HG03442 (cell line): ENCODE measurements at regions not wholly inside any gene's neighbourhood (a gene's known extent, or its start where the extent isn't known, plus 50 kb on each side); places are given as distances from the start of the nearest gene placed in this dataset.

Experiments used
- ATAC-seq: cut with Tn5 transposase; IDR thresholded peaks from one replicate; pipeline ENCODE4 v1.9.1; 2021; ENCODE audit warnings: mild to moderate bottlenecking, moderate library complexity; ENCODE audit not compliant: unreplicated experiment

DNA sequence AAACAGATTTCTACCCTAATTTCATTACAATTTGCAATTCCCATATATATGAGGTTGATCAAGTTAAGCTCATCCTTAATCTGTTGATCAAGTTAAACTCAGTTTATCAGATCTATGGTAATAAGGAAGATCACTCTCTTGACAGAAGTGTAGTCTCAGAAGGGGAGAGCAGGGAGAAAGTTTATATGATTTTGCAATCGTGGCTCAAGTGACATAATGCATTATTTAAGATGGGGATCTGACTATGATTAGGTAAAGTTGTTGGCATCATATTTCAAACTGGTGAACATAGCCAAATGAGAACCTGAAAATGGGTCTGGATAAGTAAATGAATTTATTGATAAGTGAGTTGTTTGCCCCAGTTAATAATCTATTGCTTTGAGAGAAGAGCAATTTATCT lies 995.3 kb downstream of the OTOL1 start:
- no peak for ATAC-seq

DNA sequence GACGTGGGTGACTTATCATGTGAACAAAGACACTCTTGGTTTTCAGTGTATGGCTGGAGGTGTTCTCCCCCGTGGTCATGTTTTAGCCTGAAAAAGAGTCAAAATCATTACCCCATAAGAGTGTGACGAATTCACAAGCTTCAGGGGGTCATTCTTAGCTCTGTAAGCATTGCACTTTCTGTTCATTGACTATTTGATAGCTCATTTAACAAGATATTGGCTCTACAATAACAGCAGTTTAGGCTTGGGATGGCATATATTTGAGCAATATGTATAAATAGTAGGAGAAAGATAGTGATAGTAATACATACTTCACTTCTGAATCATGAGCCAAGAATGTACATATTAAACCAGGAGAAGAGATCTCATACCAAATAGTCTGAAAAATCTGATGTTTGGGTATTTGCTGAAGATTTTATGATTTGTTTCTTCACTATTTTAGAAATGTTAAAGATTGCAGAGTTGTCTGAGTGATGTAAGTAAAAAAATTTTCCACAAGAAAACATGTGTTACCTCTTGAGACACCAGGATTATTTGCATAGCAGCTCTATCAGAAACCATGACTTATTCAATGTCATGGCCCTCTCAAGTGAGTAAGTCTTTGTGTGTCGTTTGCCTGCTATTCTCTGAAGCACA lies 996.0 kb downstream of the OTOL1 start:
- ATAC-seq: no peak

DNA sequence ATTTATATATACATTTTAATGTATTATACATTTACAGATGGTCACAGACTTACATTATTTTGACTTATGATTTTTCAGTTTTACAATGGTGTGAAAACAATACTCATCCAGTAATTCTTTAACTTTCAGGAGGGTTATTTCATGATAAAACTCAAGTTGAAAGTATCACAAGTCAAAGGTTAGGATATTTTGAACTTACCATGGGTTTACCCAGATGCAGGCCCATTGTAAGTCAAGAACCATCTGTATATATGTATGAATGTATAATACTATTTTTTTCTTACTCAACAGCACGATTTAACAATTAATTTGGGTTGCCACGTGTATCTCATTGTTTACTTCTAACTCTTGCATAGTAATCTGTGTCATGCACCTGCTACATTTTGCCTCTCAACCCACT lies 1002.0 kb downstream of the OTOL1 start:
- ATAC-seq: no peak

DNA sequence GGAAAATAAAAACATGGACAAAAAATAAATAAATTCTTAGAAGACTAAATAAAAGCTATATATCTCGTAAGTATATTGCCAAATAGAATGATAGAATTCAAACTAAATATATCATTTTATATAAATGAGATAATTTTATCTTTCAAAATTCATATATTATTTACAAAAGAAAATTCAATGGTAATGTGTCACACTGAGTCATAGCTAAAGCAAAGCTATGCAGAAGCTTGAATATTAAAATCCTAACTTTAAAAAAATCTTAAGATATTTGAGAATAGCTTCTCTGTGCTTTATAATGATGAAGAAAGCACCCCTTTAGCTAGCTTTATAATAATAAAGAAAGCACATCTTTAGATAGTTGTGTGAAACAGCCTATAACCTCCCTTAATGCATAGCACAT lies 1010.8 kb downstream of the OTOL1 start:
- no peak for ATAC-seq

DNA sequence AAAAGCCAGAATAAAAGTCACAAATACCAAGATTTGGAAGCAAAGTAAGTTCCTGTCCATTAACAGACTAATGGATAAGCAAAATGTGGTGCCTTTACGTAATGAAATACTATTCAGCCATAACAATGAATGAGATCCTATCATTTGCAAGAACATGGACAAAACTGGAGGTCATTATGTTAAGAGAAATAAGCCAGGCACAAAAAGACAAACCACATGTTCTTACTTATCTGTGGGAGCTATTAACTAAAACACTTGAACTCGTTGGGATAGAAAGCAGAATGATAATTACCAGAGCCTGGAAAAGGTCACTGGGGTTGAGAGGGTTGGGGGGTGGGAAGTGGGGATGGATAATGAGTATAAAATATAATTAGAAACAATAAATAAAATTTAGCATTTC lies 1015.9 kb downstream of the OTOL1 start:
- no peak for ATAC-seq

DNA sequence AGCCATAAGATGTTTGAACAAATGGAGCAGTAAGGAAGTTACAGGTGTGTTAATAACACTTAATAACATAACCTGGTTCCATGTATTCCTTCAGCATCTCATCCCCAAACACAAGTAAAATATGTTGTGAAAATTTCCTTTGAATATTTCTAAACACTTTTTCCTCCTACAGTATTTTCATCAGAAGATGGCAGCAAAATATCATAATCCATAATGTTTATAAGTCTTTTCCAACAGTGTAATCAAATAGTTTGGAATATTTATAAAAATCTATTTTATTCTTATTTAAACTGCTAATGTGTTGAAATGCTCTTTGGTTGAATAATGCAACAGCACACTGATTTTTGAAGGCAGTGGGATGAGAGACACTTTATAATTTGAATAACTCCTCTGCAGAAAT lies 1020.5 kb downstream of the OTOL1 start:
- ATAC-seq: no peak

DNA sequence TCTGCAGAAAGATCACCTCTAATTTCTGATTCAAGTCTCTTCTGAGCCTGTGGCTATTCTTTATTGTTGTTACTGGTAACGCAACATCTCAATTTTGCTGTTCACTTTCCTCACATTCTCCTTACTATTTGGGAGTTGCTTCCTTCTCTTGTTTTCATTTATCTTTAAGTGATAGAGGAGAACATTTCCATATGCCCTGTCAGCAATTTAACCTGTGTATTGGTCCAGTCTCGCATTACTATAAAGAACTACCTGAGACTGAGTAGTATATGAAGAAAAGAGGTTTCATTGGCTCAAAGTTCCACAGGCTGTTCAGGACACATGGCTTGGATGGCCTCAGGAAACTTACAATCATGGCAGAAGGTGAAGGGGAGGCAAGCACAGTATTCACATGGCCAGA lies 1025.1 kb downstream of the OTOL1 start:
- no peak for ATAC-seq

DNA sequence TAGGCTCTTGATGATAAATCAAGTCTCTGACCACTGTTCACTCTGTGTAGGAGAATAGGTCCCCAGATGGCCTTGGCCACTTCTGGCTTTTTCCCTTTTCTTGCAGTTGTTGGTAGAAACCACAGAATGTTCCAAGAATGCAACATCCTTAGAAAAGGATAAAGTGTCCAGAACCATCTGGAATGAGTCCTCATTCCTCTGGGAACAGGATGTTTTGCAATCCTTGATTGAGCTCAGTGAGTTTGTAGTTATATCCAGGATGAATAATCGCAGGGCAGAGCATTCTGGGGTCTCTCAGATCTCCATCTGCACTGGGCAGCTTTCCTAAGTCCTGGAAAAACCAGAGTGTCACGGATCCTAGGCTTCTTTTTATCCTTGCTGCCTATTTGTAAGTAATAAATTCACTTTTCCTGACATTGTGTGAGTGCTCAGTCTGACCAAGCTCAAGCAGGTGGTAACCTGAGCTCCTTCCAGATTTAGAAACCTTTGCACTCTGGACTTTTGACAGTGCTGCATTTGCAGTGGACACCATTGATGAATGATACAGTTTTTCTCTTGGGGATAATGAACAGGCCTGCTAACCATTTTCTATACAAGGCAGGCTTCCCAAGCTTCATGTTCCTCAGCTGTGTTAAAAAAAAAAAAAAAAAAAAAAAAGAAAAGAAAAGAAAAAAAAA lies 1028.6 kb downstream of the OTOL1 start:
- no peak for ATAC-seq

DNA sequence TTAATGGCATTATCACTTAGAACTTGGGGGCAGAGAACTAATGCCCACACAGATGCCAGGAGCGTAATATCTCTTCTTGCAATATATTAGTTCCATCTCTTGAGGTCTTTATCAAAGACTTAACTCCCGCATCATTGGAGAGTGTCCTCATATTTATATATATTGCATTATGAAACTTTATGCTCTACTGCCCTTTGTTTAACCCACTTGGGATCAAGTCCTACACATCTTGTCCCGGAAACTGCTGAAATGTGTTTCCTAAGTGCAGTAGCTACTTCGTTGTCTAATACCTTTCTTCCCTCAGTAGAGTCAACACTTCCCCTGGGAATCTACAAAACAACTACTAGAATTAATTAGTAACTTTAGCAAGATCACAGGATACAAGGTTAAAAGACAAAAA lies 1029.2 kb downstream of the OTOL1 start:
- ATAC-seq: no peak

DNA sequence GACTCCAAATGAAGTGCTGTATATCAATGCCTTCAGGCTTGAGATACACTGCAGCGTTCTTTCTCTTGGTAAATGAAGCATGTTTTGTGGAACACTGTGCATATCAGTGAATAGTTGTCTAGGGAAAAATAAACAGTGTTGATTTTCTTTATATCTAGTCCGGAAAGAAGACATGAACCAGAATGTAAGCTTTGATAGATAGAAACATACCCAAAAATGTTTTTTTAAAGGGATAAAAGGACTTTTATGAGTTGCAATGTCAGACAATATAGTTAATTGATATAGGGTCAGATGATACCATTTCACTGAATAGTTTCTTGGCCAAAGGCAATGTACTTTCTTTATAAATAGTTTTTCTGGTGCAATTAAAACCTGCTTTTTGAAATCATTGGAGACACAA lies 1037.8 kb downstream of the OTOL1 start:
- no peak for ATAC-seq

DNA sequence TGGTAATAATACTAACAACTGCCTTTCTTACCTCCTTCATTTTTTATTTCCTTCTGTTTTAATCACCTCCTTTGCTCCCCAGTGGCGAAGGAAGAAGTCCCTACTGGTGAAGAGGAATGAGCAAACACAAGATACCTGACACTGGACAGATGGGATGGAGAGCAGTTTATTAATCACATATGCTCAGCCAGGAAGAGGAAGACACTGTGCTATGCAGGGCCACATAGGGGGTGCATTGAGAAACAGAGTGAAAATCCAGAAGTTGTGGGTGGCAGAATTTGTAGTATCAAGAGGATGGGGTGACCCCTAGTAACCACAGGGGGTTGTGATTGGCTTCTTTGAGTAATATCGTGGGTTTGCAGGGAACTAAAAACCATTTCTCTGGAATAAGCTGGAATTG lies 1041.9 kb downstream of the OTOL1 start:
- no peak for ATAC-seq

DNA sequence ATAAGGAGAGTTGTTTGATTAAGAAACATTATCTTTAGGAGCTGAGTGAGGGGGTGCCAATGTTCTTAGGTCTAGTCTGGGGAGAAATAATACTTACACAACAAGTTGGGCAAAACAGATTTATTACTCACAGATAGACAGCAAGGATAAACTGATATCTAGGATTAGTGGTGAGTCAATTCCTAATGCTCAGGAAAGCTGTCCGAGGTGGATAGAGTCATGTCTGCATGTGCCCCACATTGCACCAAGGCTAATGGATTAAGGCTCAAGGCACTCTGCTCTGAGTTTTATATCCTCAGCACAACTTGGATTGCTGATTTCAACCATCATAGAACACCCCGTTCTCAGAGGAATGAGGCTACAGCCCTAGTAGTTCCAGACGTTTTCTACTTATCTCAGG lies 1042.3 kb downstream of the OTOL1 start:
- no peak for ATAC-seq

DNA sequence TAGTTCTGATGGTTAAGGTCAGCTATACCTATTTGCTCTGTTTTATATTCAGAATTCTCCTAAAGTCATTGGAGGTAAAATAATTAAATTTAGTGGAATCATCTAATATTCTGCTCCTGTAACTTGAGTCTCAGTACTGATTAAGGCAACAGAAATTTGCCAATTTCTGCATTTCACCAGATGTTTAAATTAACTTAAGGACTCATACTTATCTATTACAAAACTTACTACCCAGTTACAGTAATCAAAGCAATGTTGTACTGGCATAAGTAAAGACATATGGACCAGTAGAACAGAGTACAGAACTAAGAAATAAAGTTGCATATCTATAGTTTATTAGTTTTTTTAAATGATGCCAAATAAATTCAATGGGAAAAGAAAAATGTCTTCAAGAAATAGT lies 1043.8 kb downstream of the OTOL1 start:
- no peak for ATAC-seq

DNA sequence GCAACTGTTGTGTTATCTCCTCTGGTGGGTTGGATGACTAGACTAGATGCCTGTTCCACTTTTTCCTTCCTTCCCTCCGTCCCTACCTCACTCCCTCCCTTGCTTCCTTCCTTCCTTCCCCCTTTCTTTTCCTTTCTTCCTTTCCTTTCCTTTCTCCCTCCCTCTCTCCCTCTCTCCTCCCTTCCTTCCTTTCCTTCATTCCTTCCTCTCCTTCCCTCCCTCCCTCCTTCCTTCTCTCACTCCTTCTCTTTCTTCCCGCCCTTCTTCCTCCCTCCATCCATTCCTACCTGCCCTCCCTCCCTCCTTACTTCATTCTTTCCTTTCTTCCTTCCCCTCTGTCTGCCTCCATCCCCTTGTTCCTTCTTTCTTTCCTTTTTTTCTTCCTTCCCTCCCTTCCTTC lies 1045.3 kb downstream of the OTOL1 start:
- ATAC-seq: no peak

DNA sequence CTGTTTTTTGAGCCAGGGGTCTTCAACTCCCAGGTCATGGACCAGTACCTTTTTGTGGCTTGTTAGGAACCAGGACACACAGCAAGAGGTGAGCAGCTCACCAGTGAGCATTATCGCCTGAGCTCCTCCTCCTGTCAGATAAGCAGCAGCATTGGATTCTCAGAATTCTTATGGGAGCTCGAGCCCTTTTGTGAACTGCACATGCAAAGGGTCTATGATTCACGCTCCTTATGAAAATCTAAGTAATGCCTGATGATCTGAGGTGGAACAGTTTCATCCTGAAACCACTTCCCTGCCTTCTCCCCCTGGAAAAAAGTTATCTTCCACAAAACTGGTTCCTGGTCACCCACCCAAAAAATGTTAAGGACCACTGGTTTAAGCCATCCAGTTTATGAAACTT lies 1047.6 kb downstream of the OTOL1 start:
- no peak for ATAC-seq

DNA sequence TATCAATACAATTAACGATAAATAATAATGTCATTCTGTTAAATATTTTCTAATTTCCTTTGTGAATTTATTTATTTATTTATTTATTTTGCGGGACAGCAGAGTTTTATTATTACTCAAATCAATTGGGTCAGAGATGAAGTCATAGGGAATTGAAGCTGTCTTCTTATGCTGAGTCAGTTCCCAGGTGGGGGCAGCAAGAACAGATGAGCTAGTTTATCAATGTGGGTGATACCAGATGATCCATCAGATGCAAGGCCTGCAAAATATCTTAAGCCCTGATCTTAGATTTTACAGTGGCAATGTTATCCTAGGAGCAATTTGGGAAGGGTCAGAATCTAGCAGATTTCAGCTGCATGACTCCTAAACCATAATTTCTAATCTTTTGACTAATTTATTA lies 1050.3 kb downstream of the OTOL1 start:
- ATAC-seq: no peak

DNA sequence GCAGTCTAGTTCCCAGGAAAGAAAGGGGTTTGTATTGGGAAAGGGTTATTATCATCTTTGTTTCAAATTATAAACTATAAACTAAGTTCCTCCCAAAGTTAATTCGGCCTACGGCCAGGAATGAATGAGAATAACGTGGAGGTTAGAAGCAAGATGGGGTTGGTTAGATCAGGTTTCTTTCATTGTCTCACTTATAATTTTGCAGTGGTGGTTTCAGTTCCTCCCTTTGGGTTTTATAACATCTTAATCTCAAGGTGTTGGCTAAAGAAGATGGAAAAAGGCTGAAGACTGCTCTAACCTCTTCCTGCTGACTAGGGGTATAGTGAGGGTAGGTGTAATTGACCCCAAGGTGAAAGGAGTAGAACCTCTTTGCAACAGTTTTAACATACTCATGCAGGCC lies 1050.7 kb downstream of the OTOL1 start:
- no peak for ATAC-seq

DNA sequence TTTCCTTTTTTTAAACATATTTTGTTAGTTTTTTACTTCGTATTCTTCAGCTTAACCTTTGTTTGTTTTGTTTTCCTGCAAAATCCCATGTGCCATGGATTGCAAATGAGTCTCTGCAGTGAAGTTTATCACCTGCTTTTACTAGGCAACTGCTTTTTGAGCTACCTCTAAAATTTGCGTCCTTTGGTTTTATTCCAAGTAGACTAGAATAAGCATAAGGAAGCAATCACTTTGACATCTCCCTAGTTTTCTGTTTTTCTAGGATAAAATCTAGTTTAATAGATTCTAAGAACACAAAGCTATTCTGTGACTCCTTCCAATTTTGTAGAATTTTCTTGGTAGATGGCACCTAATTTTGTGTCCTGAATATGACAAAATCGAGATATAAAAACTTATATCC lies 1059.2 kb downstream of the OTOL1 start:
- no peak for ATAC-seq

DNA sequence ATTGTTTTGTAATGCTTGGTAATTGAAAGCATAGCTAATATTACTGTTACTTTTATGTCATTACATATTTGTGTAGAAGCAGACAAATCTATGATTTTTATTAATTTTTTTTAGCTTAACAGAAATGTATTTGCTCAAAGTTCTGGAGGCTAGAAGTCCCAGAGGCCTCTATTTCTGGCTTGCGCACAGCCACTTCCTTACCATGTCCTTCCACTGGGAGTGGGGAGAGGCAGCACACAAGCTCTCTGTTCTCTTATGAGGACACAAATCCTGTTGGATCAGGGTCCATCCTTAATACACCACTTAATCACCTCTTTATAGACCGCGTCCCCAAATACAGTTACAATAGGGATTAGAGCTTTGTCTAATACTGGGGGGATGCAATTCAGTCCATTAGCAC lies 1061.4 kb downstream of the OTOL1 start:
- no peak for ATAC-seq

DNA sequence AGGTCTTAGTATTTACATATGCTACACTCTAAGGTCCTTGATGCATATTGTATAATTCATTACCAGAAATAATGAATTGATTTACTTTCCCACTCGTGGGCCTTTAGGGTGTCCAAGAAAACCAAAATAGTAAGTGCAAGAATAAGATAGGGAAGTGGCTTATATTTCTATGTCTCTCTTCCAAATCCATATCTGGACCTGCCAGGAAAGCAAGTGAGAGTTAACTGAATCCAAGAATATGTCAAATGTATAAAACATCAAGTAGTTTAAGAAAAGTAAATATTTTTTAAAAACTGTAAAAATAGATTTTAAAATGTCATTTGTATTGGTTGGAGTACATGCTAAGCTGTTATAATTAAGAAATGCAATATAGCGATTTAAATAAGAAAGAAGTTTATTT lies 1072.1 kb downstream of the OTOL1 start:
- no peak for ATAC-seq

DNA sequence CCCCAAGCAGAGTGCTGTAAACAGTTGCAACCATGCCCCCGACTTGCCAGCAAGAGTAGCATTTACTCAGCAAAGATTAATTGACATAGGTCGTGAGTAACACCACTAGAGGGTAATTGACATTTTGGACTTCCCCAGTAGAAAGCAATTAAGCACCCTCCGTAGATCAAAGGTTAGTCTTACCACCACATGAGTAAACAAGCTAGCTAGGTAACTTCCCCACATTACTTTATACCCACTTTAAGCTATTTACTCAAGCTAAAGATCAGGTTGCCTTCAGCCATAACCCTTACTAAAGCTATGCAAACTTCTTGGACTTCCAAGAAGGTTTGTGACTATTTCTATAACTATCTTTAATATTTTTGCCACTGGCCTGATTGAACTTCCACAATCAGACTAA lies 1072.7 kb downstream of the OTOL1 start:
- ATAC-seq: no peak

DNA sequence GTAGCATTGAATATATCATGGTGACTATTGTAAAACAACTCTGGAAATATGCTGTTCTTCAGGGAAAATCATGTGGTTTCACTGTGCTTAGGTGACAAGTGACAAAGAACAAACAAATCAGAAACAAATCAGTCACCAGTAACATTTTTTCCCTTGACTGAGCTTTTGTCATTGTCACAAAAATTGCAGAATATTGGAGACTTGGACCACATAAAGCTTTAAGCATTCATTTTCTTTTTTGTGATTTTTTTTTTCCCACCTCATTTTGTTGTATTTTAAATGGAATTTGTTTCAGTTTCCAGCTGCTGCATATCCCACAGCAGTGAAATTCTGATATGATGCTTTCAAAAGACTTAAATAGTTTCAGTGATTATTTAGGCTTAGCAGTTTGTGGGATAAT lies 1088.4 kb downstream of the OTOL1 start:
- ATAC-seq: no peak

DNA sequence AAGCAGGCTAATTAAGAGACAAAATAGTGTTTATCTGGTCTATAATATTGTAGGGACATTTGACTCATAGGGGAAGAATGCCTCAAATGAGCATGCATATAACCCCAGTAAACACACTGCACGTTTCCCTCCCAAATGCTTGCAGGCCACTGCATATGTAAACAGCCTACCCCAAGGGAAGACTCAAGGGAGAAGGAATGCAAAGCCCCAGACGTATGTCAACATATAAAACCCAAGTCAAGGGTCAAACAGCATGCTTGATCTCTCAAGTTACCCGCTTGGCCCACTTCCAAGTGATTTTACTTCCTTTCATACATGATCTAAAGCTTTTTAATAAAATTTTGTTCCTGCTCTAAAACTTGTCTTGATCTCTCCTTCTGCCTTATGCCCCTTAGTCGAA lies 1090.0 kb downstream of the OTOL1 start:
- no peak for ATAC-seq
